ENCODE measurements at regions not wholly inside any gene's neighbourhood (a gene's known extent, or its start where the extent isn't known, plus 50 kb on each side); places are given as distances from the start of the nearest gene placed in this dataset.

GRCh38 chr6:144581812-144582537 lies 296.8 kb downstream of the UTRN start:
- TF ChIP-seq RAD21 (IDR thresholded peaks at IDR 0.05; ENCODE audit: low read depth) = peak; percentile 54
- no peak for TF ChIP-seq FOXM1 (IDR thresholded peaks at IDR 0.05; ENCODE audit: borderline replicate concordance, low read depth)
- TF ChIP-seq TAF1 (IDR thresholded peaks at IDR 0.05; ENCODE audit: low read depth) = no peak

GRCh38 chr6:144582939-144583613 lies 297.9 kb downstream of the UTRN start:
- TF ChIP-seq USF1 (IDR thresholded peaks at IDR 0.05) (no peak), YY1 (IDR thresholded peaks at IDR 0.05; ENCODE audit: low read depth) (no peak), TEAD4 (IDR thresholded peaks at IDR 0.05) (no peak), TCF12 (IDR thresholded peaks at IDR 0.05; ENCODE audit: low read depth) (no peak), EGR1 (IDR thresholded peaks at IDR 0.05) (no peak), CEBPB (IDR thresholded peaks at IDR 0.05) (no peak), TAF1 (IDR thresholded peaks at IDR 0.05; ENCODE audit: low read depth) (no peak), EP300 (IDR thresholded peaks at IDR 0.05; ENCODE audit: borderline replicate concordance) (no peak), NFIC (IDR thresholded peaks at IDR 0.05) (no peak), ZBTB7A (IDR thresholded peaks at IDR 0.05; ENCODE audit: low read depth) (no peak), REST (IDR thresholded peaks at IDR 0.05; ENCODE audit: low read depth) (no peak)

- TF ChIP-seq USF1 (IDR thresholded peaks at IDR 0.05) = no peak
- no peak for TF ChIP-seq REST (IDR thresholded peaks at IDR 0.05; ENCODE audit: low read depth)
- TF ChIP-seq MAX (IDR thresholded peaks at IDR 0.05) = no peak
- TF ChIP-seq CREB1 (IDR thresholded peaks at IDR 0.05; ENCODE audit: low read depth) = no peak
- TF ChIP-seq TCF12 (IDR thresholded peaks at IDR 0.05; ENCODE audit: low read depth) = no peak
- TF ChIP-seq ZBTB7A (IDR thresholded peaks at IDR 0.05; ENCODE audit: low read depth) = no peak
- no peak for TF ChIP-seq TAF1 (IDR thresholded peaks at IDR 0.05; ENCODE audit: low read depth)
- TF ChIP-seq RAD21 (IDR thresholded peaks at IDR 0.05; ENCODE audit: low read depth) = no peak
- TF ChIP-seq EP300 (IDR thresholded peaks at IDR 0.05; ENCODE audit: borderline replicate concordance) = no peak
- no peak for TF ChIP-seq FOXM1 (IDR thresholded peaks at IDR 0.05; ENCODE audit: borderline replicate concordance, low read depth)
Observed at GRCh38 chr6:144583614-144583954, 298.4 kb downstream of the UTRN start.

- TF ChIP-seq RAD21 (IDR thresholded peaks at IDR 0.05; ENCODE audit: low read depth) (peak; percentile 78), TEAD4 (IDR thresholded peaks at IDR 0.05) (no peak), REST (IDR thresholded peaks at IDR 0.05; ENCODE audit: low read depth) (no peak)
Observed at GRCh38 chr6:144585217-144585814, 300.2 kb downstream of the UTRN start.

GRCh38 chr6:144586986-144587385 lies 301.9 kb downstream of the UTRN start:
- no peak for TF ChIP-seq CEBPB (IDR thresholded peaks at IDR 0.05)
- TF ChIP-seq TAF1 (IDR thresholded peaks at IDR 0.05; ENCODE audit: low read depth) = no peak
- no peak for TF ChIP-seq YY1 (IDR thresholded peaks at IDR 0.05; ENCODE audit: low read depth)
- no peak for TF ChIP-seq RAD21 (IDR thresholded peaks at IDR 0.05; ENCODE audit: low read depth)
- TF ChIP-seq CREB1 (IDR thresholded peaks at IDR 0.05; ENCODE audit: low read depth) = no peak
- no peak for TF ChIP-seq EP300 (IDR thresholded peaks at IDR 0.05; ENCODE audit: borderline replicate concordance)
- no peak for TF ChIP-seq EGR1 (IDR thresholded peaks at IDR 0.05)
- no peak for TF ChIP-seq ZBTB7A (IDR thresholded peaks at IDR 0.05; ENCODE audit: low read depth)
- TF ChIP-seq TCF12 (IDR thresholded peaks at IDR 0.05; ENCODE audit: low read depth) = no peak
- TF ChIP-seq USF1 (IDR thresholded peaks at IDR 0.05) = no peak
- no peak for TF ChIP-seq NFIC (IDR thresholded peaks at IDR 0.05)
- no peak for TF ChIP-seq REST (IDR thresholded peaks at IDR 0.05; ENCODE audit: low read depth)
- TF ChIP-seq FOXM1 (IDR thresholded peaks at IDR 0.05; ENCODE audit: borderline replicate concordance, low read depth) = no peak
